GM12878 (cell line): ENCODE measurements at regions not wholly inside any gene's neighbourhood (a gene's known extent, or its start where the extent isn't known, plus 50 kb on each side); places are given as distances from the start of the nearest gene placed in this dataset.

Experiments used
- ATAC-seq: fragments of 200-7000 bp; cut with Tn5 transposase; 3 replicates; pipeline ENCODE4 v1.9.1; 2020; ENCODE audit warnings: mild to moderate bottlenecking, moderate library complexity
- BruUV-seq: library from RNA; stranded (reverse); fragments of 400-500 nt; replicated peaks from 2 replicates; lab custom pipeline; 2021; lab: Mats Ljungman, UMichigan
- CTCF ChIA-PET: fragments of 300-600 bp; sonication (Branson Sonifier 250); formaldehyde crosslinking; extraction: SDS; loops from one replicate; lab custom pipeline; 2021; ENCODE audit warnings: inconsistent platforms; lab: Yijun Ruan, JAX
- POLR2A ChIA-PET: fragments of 350-600 bp; formaldehyde crosslinking; extraction: SDS; loops from one replicate; lab custom pipeline; 2021; ENCODE audit warnings: inconsistent platforms; lab: Charles Lee
- RAD21 ChIA-PET: fragments of 300-600 bp; sonication (Branson Sonifier 250); formaldehyde crosslinking; loops from one replicate; lab custom pipeline; 2023; ENCODE audit warnings: antibody characterized with exemption; ENCODE audit not compliant: unreplicated experiment; lab: Charles Lee
- SMC1A ChIA-PET: fragments of 300-600 bp; sonication (Branson Sonifier 250); formaldehyde crosslinking; loops from one replicate; lab custom pipeline; 2023; ENCODE audit not compliant: unreplicated experiment, uncharacterized antibody; lab: Charles Lee
- DNase-seq: peaks from one replicate; pipeline ENCODE4 v3.0.0-alpha.2; 2011; ENCODE audit warnings: low read depth, low spot score
- FAIRE-seq: peaks from 3 replicates; lab custom pipeline; 2011; peaks lifted over from hg19 to GRCh38; lab: Jason Lieb, UNC
- H2AFZ ChIP-seq: 2 replicates; pipeline ENCODE4 v1.6.0; 2011; ENCODE audit warnings: low read depth, low read length, control low read depth; ENCODE audit not compliant: control insufficient read depth
- H3K27ac ChIP-seq: 2 replicates; pipeline ENCODE4 v1.5.1; 2011; ENCODE audit warnings: control low read depth; ENCODE audit not compliant: control insufficient read depth, insufficient read depth
- H3K27me3 ChIP-seq, 2 experiments: replicated peaks in 1 of 2; 2 replicates each; pipeline versions ENCODE4 v1.6.0 to v1.6.1; 2011; ENCODE audit warnings: low read length in 1 of 2; ENCODE audit not compliant: control insufficient read depth in 2 of 2, insufficient read depth in 2 of 2
- H3K36me3 ChIP-seq, 2 experiments: 2 replicates each; pipeline ENCODE4 v1.5.1; 2011; ENCODE audit warnings: low read length in 1 of 2; ENCODE audit not compliant: control insufficient read depth in 2 of 2, insufficient read depth in 2 of 2
- H3K4me1 ChIP-seq: 2 replicates; pipeline ENCODE4 v1.6.1; 2011; ENCODE audit warnings: mild to moderate bottlenecking, low read length, moderate library complexity, mixed read lengths; ENCODE audit not compliant: control insufficient read depth, insufficient read depth
- H3K4me2 ChIP-seq: 2 replicates; pipeline ENCODE4 v1.6.0; 2011; ENCODE audit warnings: control low read depth; ENCODE audit not compliant: control insufficient read depth, insufficient read depth
- H3K4me3 ChIP-seq: fragments of 200-600 bp; sonication (generic); 2 replicates; pipeline ENCODE4 v1.5.1; 2016
- H3K79me2 ChIP-seq: 2 replicates; pipeline ENCODE4 v1.6.0; 2011; ENCODE audit warnings: low read length; ENCODE audit not compliant: control insufficient read depth, insufficient read depth
- H3K9ac ChIP-seq: 2 replicates; pipeline ENCODE4 v1.8.0; 2011; ENCODE audit warnings: low read length, control low read depth, mixed read lengths; ENCODE audit not compliant: control insufficient read depth, insufficient read depth
- H3K9me3 ChIP-seq: replicated peaks from 3 replicates; pipeline ENCODE4 v1.5.1; 2011; ENCODE audit warnings: mild to moderate bottlenecking, low read length; ENCODE audit not compliant: control insufficient read depth, insufficient read depth
- H4K20me1 ChIP-seq: 2 replicates; pipeline ENCODE4 v1.6.0; 2011; ENCODE audit not compliant: control insufficient read depth, insufficient read depth
- MEF2A ChIP-seq: IDR thresholded peaks from 2 replicates; pipeline ENCODE4 v1.6.1; 2011; ENCODE audit warnings: low read depth, mild to moderate bottlenecking, low read length, moderate library complexity; ENCODE audit not compliant: insufficient read depth
- PKNOX1 ChIP-seq: fragments of 450-650 bp; IDR thresholded peaks from 2 replicates; pipeline ENCODE4 v1.6.1; 2016; ENCODE audit warnings: mild to moderate bottlenecking
- RFX5 ChIP-seq: IDR thresholded peaks from 2 replicates; pipeline ENCODE4 v1.6.1; 2011; ENCODE audit warnings: low read depth, low read length, improper control_type of control experiment
- SREBF2 ChIP-seq: IDR thresholded peaks from 2 replicates; pipeline ENCODE4 v1.6.1; 2012; ENCODE audit warnings: mild to moderate bottlenecking, low read length
- SRF ChIP-seq, 2 experiments: IDR thresholded peaks; 2 replicates each; pipeline ENCODE4 v1.6.1; 2011; ENCODE audit warnings: low read depth in 2 of 2, low read length in 2 of 2, mild to moderate bottlenecking in 1 of 2, moderate library complexity in 1 of 2
- WGBS: methylation state at CpG from one replicate; pipeline ENCODE4 v1.1.6; 2016; ENCODE audit warnings: low lambda C conversion rate; ENCODE audit not compliant: insufficient replicate concordance, insufficient coverage; ENCODE audit errors: missing lambda C conversion rate; 5-methylcytosine and 5-hydroxymethylcytosine counted together
- in situ Hi-C: fragments of 300-500 bp; cut with MboI; formaldehyde crosslinking; loops from 9 replicates; pipeline ENCODE4 v1.14.3; 2018; ENCODE audit warnings: mixed read lengths
- intact Hi-C: fragments of 100-400 bp; cut with micrococcal nuclease; formaldehyde crosslinking; loops from one replicate; pipeline ENCODE4 v1.14.2; 2022; ENCODE audit not compliant: unreplicated experiment
- TF ChIP-seq, protein P1 (sequence below): IDR thresholded peaks from 2 replicates; pipeline ENCODE4 v1.6.1; 2012; ENCODE audit warnings: improper control_type of control experiment, low read depth, low read length; ENCODE audit not compliant: insufficient replicate concordance
- TF ChIP-seq, protein P2 (sequence below): fragments of 450-650 bp; formaldehyde crosslinking; IDR thresholded peaks from 2 replicates; pipeline ENCODE4 v1.4.0; 2022; ENCODE audit warnings: mild to moderate bottlenecking, moderate library complexity
- TF ChIP-seq, protein P3 (sequence below): fragments of 450-650 bp; formaldehyde crosslinking; IDR thresholded peaks from 2 replicates; pipeline ENCODE4 v1.4.0; 2020; ENCODE audit warnings: mild to moderate bottlenecking, moderate library complexity

DNA sequence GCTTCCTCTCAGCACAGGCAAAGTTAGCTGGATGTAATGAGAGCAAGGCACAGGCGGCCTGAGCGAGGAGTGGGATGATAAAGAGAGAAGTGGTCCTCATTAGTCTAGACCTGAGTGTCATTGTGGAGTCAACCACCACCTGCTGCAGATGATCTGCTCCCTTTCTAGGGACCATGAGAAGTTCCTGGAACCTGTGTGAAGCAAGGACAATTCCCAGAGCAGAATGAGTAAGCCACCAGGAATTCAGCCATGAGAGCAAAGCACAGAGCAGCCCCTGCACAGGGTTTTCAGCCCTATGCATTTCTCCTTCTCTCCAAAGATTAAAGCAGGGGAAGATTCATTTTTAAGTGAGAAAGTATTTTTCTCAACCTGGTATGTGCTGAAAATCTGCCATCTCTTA is 146.8 kb upstream of the SPEF2 start:
- Histone ChIP-seq H3K36me3 (no peaks in the 10 kb centered on the region), H3K79me2 (no peaks in the 10 kb centered on the region), H3K27ac (no peak overlapping the region), H4K20me1 (no peaks in the 10 kb centered on the region), H3K4me1 (no peaks in the 10 kb centered on the region), H3K4me2 (no peak overlapping the region), H3K9ac (no peak overlapping the region), H3K4me3 (no peak overlapping the region), H3K9me3 (no peaks in the 10 kb centered on the region), H3K27me3 (no peaks in the 10 kb centered on the region), H2AFZ (no peak overlapping the region)
- ChIA-PET RAD21 (no interaction called here), SMC1A (interaction anchor here (1.2 kb wide), 1 partner anchor 21 kb away, joined by 3 read pairs; no protein-coding TSS in a partner anchor), POLR2A (interaction anchor here (0.6 kb wide), 1 partner anchor 280 kb away, joined by 3 read pairs; no protein-coding TSS in a partner anchor), CTCF (no interaction called here)
- no peak for FAIRE-seq
- no TSS peak for BruUV-seq
- intact Hi-C loops (no loop called here), in situ Hi-C loops (no loop called here)
- no peak for ATAC-seq
- DNase-seq, result no peak
- WGBS, result 29% methylated on average over 2 of the region's 2 CpGs
- TF ChIP-seq PKNOX1 (no peak), SREBF2 (no peak), MEF2A (no peak), RFX5 (no peak), SRF (IDR thresholded peaks at IDR 0.05; ENCODE audit: low read depth in 2 of 2, low read length in 2 of 2) (no peak)
- TF ChIP-seq, protein P1, sequence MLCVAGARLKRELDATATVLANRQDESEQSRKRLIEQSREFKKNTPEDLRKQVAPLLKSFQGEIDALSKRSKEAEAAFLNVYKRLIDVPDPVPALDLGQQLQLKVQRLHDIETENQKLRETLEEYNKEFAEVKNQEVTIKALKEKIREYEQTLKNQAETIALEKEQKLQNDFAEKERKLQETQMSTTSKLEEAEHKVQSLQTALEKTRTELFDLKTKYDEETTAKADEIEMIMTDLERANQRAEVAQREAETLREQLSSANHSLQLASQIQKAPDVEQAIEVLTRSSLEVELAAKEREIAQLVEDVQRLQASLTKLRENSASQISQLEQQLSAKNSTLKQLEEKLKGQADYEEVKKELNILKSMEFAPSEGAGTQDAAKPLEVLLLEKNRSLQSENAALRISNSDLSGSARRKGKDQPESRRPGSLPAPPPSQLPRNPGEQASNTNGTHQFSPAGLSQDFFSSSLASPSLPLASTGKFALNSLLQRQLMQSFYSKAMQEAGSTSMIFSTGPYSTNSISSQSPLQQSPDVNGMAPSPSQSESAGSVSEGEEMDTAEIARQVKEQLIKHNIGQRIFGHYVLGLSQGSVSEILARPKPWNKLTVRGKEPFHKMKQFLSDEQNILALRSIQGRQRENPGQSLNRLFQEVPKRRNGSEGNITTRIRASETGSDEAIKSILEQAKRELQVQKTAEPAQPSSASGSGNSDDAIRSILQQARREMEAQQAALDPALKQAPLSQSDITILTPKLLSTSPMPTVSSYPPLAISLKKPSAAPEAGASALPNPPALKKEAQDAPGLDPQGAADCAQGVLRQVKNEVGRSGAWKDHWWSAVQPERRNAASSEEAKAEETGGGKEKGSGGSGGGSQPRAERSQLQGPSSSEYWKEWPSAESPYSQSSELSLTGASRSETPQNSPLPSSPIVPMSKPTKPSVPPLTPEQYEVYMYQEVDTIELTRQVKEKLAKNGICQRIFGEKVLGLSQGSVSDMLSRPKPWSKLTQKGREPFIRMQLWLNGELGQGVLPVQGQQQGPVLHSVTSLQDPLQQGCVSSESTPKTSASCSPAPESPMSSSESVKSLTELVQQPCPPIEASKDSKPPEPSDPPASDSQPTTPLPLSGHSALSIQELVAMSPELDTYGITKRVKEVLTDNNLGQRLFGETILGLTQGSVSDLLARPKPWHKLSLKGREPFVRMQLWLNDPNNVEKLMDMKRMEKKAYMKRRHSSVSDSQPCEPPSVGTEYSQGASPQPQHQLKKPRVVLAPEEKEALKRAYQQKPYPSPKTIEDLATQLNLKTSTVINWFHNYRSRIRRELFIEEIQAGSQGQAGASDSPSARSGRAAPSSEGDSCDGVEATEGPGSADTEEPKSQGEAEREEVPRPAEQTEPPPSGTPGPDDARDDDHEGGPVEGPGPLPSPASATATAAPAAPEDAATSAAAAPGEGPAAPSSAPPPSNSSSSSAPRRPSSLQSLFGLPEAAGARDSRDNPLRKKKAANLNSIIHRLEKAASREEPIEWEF, result no peak
- TF ChIP-seq, protein P2, sequence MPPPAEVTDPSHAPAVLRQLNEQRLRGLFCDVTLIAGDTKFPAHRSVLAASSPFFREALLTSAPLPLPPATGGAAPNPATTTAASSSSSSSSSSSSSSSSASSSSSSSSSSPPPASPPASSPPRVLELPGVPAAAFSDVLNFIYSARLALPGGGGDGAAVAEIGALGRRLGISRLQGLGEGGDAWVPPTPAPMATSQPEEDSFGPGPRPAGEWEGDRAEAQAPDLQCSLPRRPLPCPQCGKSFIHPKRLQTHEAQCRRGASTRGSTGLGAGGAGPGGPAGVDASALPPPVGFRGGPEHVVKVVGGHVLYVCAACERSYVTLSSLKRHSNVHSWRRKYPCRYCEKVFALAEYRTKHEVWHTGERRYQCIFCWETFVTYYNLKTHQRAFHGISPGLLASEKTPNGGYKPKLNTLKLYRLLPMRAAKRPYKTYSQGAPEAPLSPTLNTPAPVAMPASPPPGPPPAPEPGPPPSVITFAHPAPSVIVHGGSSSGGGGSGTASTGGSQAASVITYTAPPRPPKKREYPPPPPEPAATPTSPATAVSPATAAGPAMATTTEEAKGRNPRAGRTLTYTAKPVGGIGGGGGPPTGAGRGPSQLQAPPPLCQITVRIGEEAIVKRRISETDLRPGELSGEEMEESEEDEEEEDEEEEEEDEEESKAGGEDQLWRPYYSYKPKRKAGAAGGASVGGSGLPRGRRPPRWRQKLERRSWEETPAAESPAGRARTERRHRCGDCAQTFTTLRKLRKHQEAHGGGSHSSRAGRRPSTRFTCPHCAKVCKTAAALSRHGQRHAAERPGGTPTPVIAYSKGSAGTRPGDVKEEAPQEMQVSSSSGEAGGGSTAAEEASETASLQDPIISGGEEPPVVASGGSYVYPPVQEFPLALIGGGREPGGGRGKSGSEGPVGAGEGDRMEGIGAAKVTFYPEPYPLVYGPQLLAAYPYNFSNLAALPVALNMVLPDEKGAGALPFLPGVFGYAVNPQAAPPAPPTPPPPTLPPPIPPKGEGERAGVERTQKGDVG, result no peak
- TF ChIP-seq, protein P3, sequence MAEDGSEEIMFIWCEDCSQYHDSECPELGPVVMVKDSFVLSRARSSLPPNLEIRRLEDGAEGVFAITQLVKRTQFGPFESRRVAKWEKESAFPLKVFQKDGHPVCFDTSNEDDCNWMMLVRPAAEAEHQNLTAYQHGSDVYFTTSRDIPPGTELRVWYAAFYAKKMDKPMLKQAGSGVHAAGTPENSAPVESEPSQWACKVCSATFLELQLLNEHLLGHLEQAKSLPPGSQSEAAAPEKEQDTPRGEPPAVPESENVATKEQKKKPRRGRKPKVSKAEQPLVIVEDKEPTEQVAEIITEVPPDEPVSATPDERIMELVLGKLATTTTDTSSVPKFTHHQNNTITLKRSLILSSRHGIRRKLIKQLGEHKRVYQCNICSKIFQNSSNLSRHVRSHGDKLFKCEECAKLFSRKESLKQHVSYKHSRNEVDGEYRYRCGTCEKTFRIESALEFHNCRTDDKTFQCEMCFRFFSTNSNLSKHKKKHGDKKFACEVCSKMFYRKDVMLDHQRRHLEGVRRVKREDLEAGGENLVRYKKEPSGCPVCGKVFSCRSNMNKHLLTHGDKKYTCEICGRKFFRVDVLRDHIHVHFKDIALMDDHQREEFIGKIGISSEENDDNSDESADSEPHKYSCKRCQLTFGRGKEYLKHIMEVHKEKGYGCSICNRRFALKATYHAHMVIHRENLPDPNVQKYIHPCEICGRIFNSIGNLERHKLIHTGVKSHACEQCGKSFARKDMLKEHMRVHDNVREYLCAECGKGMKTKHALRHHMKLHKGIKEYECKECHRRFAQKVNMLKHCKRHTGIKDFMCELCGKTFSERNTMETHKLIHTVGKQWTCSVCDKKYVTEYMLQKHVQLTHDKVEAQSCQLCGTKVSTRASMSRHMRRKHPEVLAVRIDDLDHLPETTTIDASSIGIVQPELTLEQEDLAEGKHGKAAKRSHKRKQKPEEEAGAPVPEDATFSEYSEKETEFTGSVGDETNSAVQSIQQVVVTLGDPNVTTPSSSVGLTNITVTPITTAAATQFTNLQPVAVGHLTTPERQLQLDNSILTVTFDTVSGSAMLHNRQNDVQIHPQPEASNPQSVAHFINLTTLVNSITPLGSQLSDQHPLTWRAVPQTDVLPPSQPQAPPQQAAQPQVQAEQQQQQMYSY, result no peak
